ENCODE measurements at regions not wholly inside any gene's neighbourhood (a gene's known extent, or its start where the extent isn't known, plus 50 kb on each side); places are given as distances from the start of the nearest gene placed in this dataset.

DNA sequence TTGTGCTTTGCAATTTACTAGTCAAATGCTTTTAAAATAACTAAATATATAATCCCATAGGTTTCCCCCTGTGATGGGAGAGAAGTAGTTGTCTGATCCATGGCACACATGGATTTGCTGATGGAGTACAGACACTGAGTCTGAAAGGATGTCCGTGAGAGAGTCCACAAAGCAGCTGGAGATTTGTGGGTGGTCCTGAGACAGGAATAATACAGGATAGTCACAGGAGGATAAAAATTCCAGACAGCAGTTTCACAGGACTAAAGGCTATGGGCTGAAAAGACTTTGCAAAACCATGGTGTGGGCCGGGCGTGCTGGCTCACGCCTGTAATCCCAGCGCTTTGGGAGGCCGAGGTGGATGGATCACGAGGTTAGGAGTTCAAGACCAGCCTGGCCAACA, 58.7 kb upstream of the ZFR start:
- DNase-seq (ENCODE audit: low spot score) = no peak

DNA sequence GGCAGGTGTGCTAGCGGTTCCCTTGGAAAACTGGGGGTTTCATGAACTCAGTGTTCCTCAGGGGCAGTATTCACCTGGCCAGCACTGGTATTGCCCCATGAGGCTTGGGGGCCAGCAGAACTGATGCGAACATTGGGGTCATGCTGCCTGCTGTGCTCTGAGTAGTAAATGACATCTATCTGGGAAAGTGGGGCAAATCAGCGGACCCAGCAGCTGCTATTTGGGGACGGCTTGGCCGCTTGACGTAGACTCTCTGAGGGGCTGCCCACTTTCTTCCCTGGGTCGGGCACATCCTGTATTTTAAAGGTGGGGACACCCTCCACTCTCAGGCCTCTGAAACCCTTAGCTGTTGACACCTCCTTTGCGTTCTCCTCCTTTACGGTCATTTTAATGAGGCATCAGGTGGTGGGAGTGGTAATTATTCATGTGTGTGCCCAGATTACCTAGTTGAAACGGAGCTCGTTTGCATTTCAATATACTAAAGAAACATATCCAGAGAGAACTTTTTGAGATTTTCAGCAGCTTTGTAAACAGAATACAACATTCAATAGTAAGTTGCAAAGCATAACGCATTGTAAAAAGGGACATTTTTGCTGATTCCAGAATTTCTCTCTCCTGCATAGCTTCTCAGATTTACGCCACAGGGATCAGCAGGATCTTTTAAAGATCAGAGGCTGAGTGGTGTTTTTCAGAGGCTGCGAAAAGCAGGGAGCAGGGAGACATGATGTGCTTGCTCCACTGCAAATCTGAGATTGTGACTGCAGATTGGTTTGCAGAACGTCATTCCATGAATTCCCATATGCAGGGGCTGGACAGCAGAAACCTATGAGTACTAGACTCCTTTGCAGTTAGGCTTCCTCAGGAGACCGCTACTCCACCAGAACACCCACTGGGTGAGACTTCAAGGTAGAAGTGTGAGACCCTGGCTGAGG, 56.8 kb upstream of the ZFR start:
- DNase-seq (ENCODE audit: low spot score) = no peak

GRCh38 chr5:32500181-32500580, 55.6 kb upstream of the ZFR start:
- DNase-seq (ENCODE audit: low spot score) = no peak

GRCh38 chr5:32499261-32499660, 54.7 kb upstream of the ZFR start:
- DNase-seq (ENCODE audit: low spot score) = no peak

GRCh38 chr5:32498484-32498883, 53.9 kb upstream of the ZFR start:
- no peak for DNase-seq (ENCODE audit: low spot score)

DNA sequence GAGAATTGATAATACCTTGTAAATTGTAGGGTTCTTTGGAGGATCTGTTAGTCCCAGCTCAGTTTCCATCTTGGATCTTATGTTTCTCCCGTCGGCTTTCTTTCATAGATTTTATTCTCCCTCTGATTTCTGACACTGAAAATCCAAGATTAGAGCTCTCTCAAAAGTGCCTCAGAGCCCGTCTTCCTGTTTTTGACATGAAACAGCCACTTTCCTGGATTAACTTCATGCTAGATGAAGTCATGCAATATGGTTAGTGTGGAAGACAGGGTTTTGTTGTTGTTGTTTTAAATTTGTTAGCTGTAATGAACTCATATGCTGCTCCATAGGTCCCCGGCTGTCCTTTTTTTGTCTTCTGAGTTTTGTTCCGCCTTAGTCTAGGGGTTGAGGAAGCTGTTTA, 51.6 kb upstream of the ZFR start:
- no peak for DNase-seq (ENCODE audit: low spot score)

GRCh38 chr5:32494827-32495226, 50.3 kb upstream of the ZFR start:
- no peak for DNase-seq (ENCODE audit: low spot score)
